Right lobe of liver (tissue), 6 donors: ENCODE measurements at regions not wholly inside any gene's neighbourhood (a gene's known extent, or its start where the extent isn't known, plus 50 kb on each side); places are given as distances from the start of the nearest gene placed in this dataset.
A peak's percentile ranks its signal among the peaks of the same experiment; 100 is the strongest.

Experiments used
- ATAC-seq, 4 donors: fragments of 200-7000 bp; cut with Tn5 transposase; one replicate each; pipeline ENCODE4 v1.9.1; 2020; ENCODE audit warnings: mild to moderate bottlenecking in 4 of 4, moderate library complexity in 4 of 4
- DNase-seq, 3 donors: peaks; one replicate each; pipeline ENCODE4 v3.0.0-alpha.2; 2020
- H3K27ac ChIP-seq, 3 donors: fragments of 200-600 bp; one replicate each; pipeline ENCODE4 v1.8.0; 2022
- H3K27me3 ChIP-seq, 2 donors: fragments of 200-600 bp; one replicate each; pipeline ENCODE4 v1.8.0; 2022
- H3K36me3 ChIP-seq, 4 donors: fragments of 200-600 bp; sonication (generic) in 1 of 4; one replicate each; pipeline versions ENCODE4 v1.5.1 to v1.8.0; 2017 to 2022; ENCODE audit warnings: control low read depth in 1 of 4
- H3K4me1 ChIP-seq, 4 donors: fragments of 200-600 bp; sonication (generic) in 1 of 4; one replicate each; pipeline versions ENCODE4 v1.5.1 to v1.8.0; 2017 to 2022; ENCODE audit warnings: control low read depth in 1 of 4
- H3K4me3 ChIP-seq, 3 donors: fragments of 200-600 bp; one replicate each; pipeline ENCODE4 v1.8.0; 2022
- H3K9me3 ChIP-seq, 4 donors: fragments of 200-600 bp; sonication (generic) in 1 of 4; one replicate each; pipeline versions ENCODE4 v1.5.1 to v1.8.0; 2017 to 2022; ENCODE audit warnings: control low read depth in 1 of 4
- CTCF ChIP-seq, 4 donors: fragments of 200-600 bp in 3 of 4; fragments of 450-650 bp in 1 of 4; IDR thresholded peaks; one replicate each; pipeline versions ENCODE4 v1.5.1 to v1.8.0; 2016 to 2022; ENCODE audit warnings: antibody characterized with exemption in 4 of 4, mild to moderate bottlenecking in 2 of 4
- POLR2A ChIP-seq: fragments of 450-650 bp; IDR thresholded peaks from one replicate; pipeline ENCODE4 v1.6.1; 2017; ENCODE audit warnings: antibody characterized with exemption, mild to moderate bottlenecking
- WGBS: methylation state at CpG from one replicate; pipeline ENCODE4 v1.1.6; 2018; ENCODE audit warnings: low coverage, low lambda C conversion rate; ENCODE audit not compliant: insufficient coverage; ENCODE audit errors: missing lambda C conversion rate; 5-methylcytosine and 5-hydroxymethylcytosine counted together
- intact Hi-C, 2 donors: fragments of 100-400 bp; cut with DNase I; formaldehyde crosslinking; loops; one replicate each; pipeline versions ENCODE4 v1.11.2 to v1.14.1; 2022
- donor health status: DM: no; HTN: yes; CAD: no.
- donor health status: DM: no; HTN: no; CAD: no.
- donor health status: DM: no; HTN: no; CAD: no.
- donor health status: DM: no; HTN: yes; CAD: no.
- donor health status: DM: no; HTN: yes; CAD: no.

- ATAC-seq: no peak
- no peak for DNase-seq
- TF ChIP-seq POLR2A (no peak), CTCF (IDR thresholded peaks at IDR 0.05) (no peak)
Measured at GRCh38 chr2:831622-832021, 119.0 kb upstream of the SNTG2 start.

GRCh38 chr2:831225-831536 lies 119.5 kb upstream of the SNTG2 start:
- H3K27ac ChIP-seq: no peak overlapping the region
- WGBS: 43% methylated on average over 1 of the region's 8 CpGs
- H3K9me3 ChIP-seq: no peaks in the 10 kb centered on the region
- no peak overlapping the region for H3K4me3 ChIP-seq
- intact Hi-C loops: no loop called here
- no peaks in the 10 kb centered on the region for H3K27me3 ChIP-seq
- DNase-seq: no peak
- no peak for TF ChIP-seq POLR2A
- no peak for TF ChIP-seq CTCF (IDR thresholded peaks at IDR 0.05)
- ATAC-seq: peak in 1 of 4 donors; percentile 33
- H3K36me3 ChIP-seq: no peaks in the 10 kb centered on the region
- no peaks in the 10 kb centered on the region for H3K4me1 ChIP-seq

More at GRCh38 chr2:831622-832021, 119.0 kb upstream of the SNTG2 start:
- H3K27ac ChIP-seq: no peak overlapping the region
- H3K27me3 ChIP-seq: no peaks in the 10 kb centered on the region
- H3K4me3 ChIP-seq: no peak overlapping the region
- no peaks in the 10 kb centered on the region for H3K4me1 ChIP-seq
- H3K36me3 ChIP-seq: no peaks in the 10 kb centered on the region
- H3K9me3 ChIP-seq: no peaks in the 10 kb centered on the region
- WGBS: 27% methylated on average over 5 of the region's 5 CpGs
- intact Hi-C loops: no loop called here

GRCh38 chr2:830419-831224 lies 120.0 kb upstream of the SNTG2 start:
- Histone ChIP-seq H3K36me3 (no peaks in the 10 kb centered on the region), H3K9me3 (no peaks in the 10 kb centered on the region), H3K4me1 (no peaks in the 10 kb centered on the region), H3K27me3 (no peaks in the 10 kb centered on the region), H3K4me3 (no peak overlapping the region), H3K27ac (no peak overlapping the region)
- no peak for ATAC-seq
- no peak for DNase-seq
- 58% methylated on average over 8 of the region's 10 CpGs for WGBS
- TF ChIP-seq CTCF (IDR thresholded peaks at IDR 0.05) (no peak), POLR2A (no peak)
- intact Hi-C loops: no loop called here

GRCh38 chr2:829047-829446 lies 121.6 kb upstream of the SNTG2 start:
- TF ChIP-seq CTCF (IDR thresholded peaks at IDR 0.05) (no peak), POLR2A (no peak)
- Histone ChIP-seq H3K4me3 (no peak overlapping the region), H3K36me3 (no peaks in the 10 kb centered on the region), H3K27me3 (no peaks in the 10 kb centered on the region), H3K9me3 (no peaks in the 10 kb centered on the region), H3K4me1 (no peaks in the 10 kb centered on the region), H3K27ac (no peak overlapping the region)
- 60% methylated on average over 6 of the region's 6 CpGs for WGBS
- intact Hi-C loops: no loop called here
- DNase-seq (no peak), ATAC-seq (no peak)
